NCI-H510A treated with DMSO at 0.1 percent for 48 hours (cell line): ENCODE measurements at regions not wholly inside any gene's neighbourhood (a gene's known extent, or its start where the extent isn't known, plus 50 kb on each side); places are given as distances from the start of the nearest gene placed in this dataset.
"Not testable (repeated sequence)": the region's sequence is repeated elsewhere in the genome, so short reads cannot be mapped to it uniquely, and the experiment has no call there.

Experiments used
- DNase-seq: peaks from one replicate; lab custom pipeline; 2025; lab: John Stamatoyannopoulos, UW

DNA sequence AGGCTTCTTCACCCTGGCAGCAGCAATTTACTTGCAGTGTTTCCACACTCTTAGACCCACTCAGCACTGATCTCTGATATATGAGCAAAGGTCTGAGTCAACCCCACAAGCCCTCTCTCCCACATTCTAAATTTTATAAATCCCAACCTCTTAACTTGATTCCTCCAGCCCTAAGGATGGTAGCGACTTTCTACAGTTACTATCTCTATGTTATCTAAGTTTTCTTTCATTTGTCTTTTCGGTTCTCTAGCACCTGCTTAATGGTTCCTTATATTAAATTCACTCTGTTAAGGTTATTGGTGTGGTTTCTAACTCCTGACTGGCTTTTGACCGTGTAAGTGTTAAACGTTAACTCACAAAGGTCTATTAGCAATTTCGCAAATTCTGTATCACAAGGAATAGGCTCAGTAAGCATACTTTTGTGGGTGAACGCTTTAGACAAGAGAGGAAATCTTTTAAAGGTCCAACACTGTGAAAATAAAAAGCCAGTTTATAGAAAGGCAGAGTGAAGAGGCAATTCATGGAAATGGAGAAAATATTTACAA lies 99.3 kb downstream of the DLEU7 start:
- DNase-seq: no peak

GRCh38 chr13:50745542-50746115 lies 97.9 kb downstream of the DLEU7 start:
- no peak for DNase-seq

GRCh38 chr13:50747737-50748350 lies 95.6 kb downstream of the DLEU7 start:
- no peak for DNase-seq

DNA sequence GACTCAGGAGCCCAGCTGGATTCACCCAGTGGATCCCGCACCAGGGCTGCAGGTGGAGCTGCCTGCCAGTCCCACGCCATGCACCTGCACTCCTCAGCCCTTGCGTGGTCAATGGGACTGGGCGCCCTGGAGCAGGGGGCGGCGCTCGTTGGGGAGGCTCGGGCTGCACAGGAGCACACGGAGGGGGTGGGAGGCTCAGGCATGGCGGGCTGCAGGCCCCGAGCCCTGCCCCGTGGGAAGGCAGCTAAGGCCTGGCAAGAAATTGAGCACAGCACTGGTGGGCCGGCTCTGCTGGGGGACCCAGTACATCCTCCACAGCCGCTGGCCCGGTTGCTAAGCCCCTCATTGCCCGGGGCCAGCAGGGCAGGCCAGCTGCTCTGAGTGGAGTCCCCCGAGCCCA lies 90.3 kb downstream of the DLEU7 start:
- DNase-seq: not testable (repeated sequence)

- DNase-seq: peak; percentile 10
These were observed 87.4 kb downstream of the DLEU7 start for GRCh38 chr13:50755862-50756685.

DNA sequence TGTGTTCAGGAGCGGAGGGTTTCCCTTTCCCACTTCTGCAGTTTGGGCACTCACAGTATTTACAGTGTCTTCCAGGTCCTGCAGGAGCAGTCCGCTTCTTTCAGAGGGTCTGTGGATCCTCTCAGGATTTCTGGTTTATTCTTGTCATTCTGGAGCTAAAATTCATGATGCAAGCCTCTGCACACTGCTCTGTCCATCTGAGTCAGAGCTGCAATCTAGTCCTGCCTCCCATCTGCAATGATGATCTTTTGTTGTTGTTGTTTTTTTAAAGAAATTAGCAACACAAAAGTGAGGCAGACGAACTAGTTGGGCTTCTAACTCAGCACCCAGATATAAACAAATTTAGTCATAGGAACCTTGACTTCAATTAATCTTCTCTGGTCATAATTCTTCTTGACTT lies 86.5 kb downstream of the DLEU7 start:
- no peak for DNase-seq

DNA sequence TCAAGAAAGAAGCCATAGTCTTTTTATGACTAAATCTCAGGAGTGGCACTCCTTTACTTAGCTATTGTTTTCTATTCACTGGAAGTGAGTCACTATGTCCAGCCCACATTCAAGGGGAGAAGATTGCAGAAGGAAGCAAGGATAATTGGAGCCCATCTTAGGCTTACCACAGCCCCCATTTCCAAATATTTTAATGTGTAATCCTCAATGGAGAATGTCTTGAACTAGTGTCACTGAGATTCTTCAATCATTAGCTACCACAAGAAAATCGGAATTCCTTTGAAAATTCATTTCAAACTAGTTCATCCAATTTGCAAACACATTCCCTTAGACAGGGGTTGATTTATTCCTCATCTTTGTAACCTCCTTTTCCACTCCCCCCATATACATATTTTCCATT lies 84.7 kb downstream of the DLEU7 start:
- no peak for DNase-seq

DNA sequence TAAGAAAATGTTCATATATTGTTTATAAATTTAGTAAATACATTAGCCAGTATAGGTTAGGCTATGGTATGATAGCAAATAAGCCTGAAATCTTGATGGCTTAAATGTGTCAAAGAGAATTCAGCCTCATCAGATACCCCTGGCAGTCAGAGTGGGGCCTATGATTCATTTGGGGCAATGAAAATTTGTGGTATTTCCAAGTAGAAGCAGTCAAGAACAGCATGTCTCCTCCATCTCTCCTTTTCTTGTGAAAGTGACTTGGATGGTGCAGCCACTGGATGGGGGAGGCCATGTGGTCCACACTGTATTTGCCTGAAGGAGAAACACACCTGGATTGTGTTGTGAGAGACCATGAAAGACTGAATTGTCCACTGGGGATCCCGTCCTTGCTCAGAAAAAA lies 82.7 kb downstream of the DLEU7 start:
- DNase-seq: no peak

DNA sequence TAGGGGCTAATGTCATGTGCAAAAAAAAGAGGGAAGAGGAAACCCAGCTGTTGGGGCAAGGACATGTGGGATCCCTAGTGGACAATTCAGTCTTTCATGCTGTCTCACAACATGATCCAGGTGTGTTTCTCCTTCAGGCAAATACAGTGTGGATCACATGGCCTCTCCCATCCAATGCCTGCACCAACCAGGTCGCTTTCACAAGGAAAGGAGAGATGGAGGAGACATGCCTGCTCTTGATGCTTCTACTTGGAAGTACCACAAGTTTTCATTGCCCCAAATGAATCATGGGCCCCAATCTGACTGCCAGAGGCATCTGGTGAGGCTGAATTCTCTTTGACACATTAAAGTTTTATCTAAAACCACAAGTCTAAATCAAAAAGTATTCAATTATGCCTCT lies 82.1 kb downstream of the DLEU7 start:
- no peak for DNase-seq

DNA sequence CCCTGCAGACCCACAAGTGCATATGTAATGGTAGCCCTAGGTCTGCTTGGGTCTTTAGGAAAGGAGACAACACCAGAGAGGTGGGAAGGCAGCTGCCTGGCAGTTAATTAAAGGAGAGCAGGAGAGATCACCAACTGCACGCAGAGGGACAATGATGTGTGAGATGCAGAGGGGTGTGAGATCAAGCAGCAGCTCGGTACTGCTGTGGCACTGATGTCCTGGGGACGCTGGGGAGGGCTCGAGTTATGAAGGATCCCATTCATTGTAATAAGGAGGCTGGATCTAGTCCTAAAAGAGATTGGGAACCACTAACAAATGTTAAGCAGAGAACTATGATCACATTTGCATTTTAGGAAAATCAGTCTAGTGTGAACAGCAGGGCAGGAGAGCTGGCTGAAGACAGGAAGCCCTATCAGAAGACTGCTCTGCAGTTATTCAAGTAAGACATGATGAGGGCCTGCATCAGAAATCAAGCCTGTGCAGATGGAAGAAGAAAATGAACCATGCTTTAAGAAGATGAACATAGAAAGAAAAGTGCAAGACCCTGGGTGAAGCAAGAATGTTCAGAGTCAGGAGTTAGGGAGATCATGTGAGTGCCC lies 80.4 kb downstream of the DLEU7 start:
- DNase-seq: no peak

GRCh38 chr13:50766013-50766412 lies 77.5 kb downstream of the DLEU7 start:
- DNase-seq: no peak

DNA sequence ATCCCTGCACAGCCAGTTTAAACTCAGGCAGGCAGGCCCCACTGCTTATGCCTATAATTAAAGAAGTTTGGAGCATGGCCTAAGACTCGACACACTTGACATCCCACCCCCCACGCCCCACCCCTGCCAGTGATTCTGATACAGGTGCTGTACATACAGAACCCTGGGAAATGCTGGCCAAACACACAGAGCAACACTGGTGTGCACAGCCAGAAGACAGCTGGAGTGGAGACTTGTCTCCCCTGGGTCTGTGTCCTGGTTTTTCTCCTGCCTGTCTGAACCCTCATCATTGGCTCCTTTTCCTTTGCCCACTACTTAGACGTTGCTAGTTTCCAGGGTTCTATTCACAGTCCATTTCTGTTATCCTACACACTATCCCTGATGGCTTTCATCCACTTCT lies 76.8 kb downstream of the DLEU7 start:
- DNase-seq: no peak

- not testable (repeated sequence) for DNase-seq
These were observed 70.6 kb downstream of the DLEU7 start for GRCh38 chr13:50772881-50773280.
